NB4 (cell line): ENCODE measurements at regions not wholly inside any gene's neighbourhood (a gene's known extent, or its start where the extent isn't known, plus 50 kb on each side); places are given as distances from the start of the nearest gene placed in this dataset.

ENCODE experiments used
- DNase-seq: peaks from one replicate; pipeline ENCODE4 v3.0.0; 2010; ENCODE audit warnings: low read depth
- H3K4me3 ChIP-seq: one replicate; pipeline ENCODE4 v1.5.1; 2011; ENCODE audit warnings: mild to moderate bottlenecking, low read depth, low read length, moderate library complexity
- CTCF ChIP-seq: IDR thresholded peaks from one replicate; pipeline ENCODE4 v1.5.1; 2012; ENCODE audit warnings: low read depth, low read length
- MAX ChIP-seq: IDR thresholded peaks from 2 replicates; pipeline ENCODE4 v1.6.1; 2011; ENCODE audit warnings: low read depth, low read length
- MYC ChIP-seq: IDR thresholded peaks from 2 replicates; pipeline ENCODE4 v1.6.1; 2011; ENCODE audit warnings: low read depth, low read length
- POLR2A ChIP-seq: IDR thresholded peaks from 2 replicates; pipeline ENCODE4 v1.6.1; 2011; ENCODE audit warnings: mild to moderate bottlenecking; ENCODE audit not compliant: insufficient read length; ENCODE audit errors: extremely low read depth

GRCh38 chr12:118851891-118852290 lies 129.4 kb upstream of the SRRM4 start:
- TF ChIP-seq MAX (no peak), POLR2A (no peak), CTCF (no peak), MYC (no peak)
- DNase-seq = no peak
- H3K4me3 ChIP-seq = no peak overlapping the region

GRCh38 chr12:118853634-118854033 lies 127.7 kb upstream of the SRRM4 start:
- peak; percentile 29 for DNase-seq
- H3K4me3 ChIP-seq = no peak overlapping the region
- TF ChIP-seq CTCF = peak; percentile 13
- no peak for TF ChIP-seq MAX
- no peak for TF ChIP-seq MYC
- TF ChIP-seq POLR2A = no peak

- H3K4me3 ChIP-seq = no peak overlapping the region
- TF ChIP-seq MAX (no peak), CTCF (no peak), MYC (no peak), POLR2A (no peak)
- no peak for DNase-seq
Measured at GRCh38 chr12:118855858-118856257, 125.5 kb upstream of the SRRM4 start.

- no peak overlapping the region for H3K4me3 ChIP-seq
- TF ChIP-seq MAX (no peak), MYC (no peak), POLR2A (no peak), CTCF (no peak)
- DNase-seq = peak; percentile 10
Measured at GRCh38 chr12:118866346-118866745, 115.0 kb upstream of the SRRM4 start.

GRCh38 chr12:118870551-118870950 lies 110.8 kb upstream of the SRRM4 start:
- TF ChIP-seq MAX (no peak), POLR2A (no peak), CTCF (no peak), MYC (no peak)
- no peak for DNase-seq
- H3K4me3 ChIP-seq = no peak overlapping the region

GRCh38 chr12:118874698-118875548 lies 106.4 kb upstream of the SRRM4 start:
- DNase-seq = no peak
- H3K4me3 ChIP-seq = no peak overlapping the region
- TF ChIP-seq POLR2A (no peak), MYC (no peak), MAX (no peak), CTCF (no peak)
